Kidney (tissue), 13 donors: ENCODE measurements at regions not wholly inside any gene's neighbourhood (a gene's known extent, or its start where the extent isn't known, plus 50 kb on each side); places are given as distances from the start of the nearest gene placed in this dataset.
A peak's percentile ranks its signal among the peaks of the same experiment; 100 is the strongest.

Source experiments
- DNase-seq, 5 donors: peaks; one replicate each; pipeline ENCODE4 v3.0.0-alpha.2; 2013 to 2020
- FAIRE-seq: peaks from 2 replicates; lab custom pipeline; 2012; peaks lifted over from hg19 to GRCh38; lab: Jason Lieb, UNC
- H3K27ac ChIP-seq, 2 donors: one replicate each; pipeline ENCODE4 v1.7.0; 2013; ENCODE audit warnings: low read depth in 2 of 2, low read length in 2 of 2, inconsistent platforms in 1 of 2
- H3K27me3 ChIP-seq: one replicate; pipeline ENCODE4 v1.7.1; 2013; ENCODE audit warnings: low read length, inconsistent platforms; ENCODE audit not compliant: control insufficient read depth, insufficient read depth
- H3K36me3 ChIP-seq, 3 donors: one replicate each; pipeline versions ENCODE4 v1.7.0 to v1.7.1; 2013; ENCODE audit warnings: low read length in 3 of 3, control low read depth in 1 of 3, inconsistent platforms in 1 of 3; ENCODE audit not compliant: insufficient read depth in 3 of 3, control insufficient read depth in 2 of 3
- H3K4me1 ChIP-seq, 3 donors: one replicate each; pipeline versions ENCODE4 v1.7.0 to v1.7.1; 2013; ENCODE audit warnings: low read length in 3 of 3, inconsistent platforms in 1 of 3, low read depth in 1 of 3; ENCODE audit not compliant: control insufficient read depth in 2 of 3, insufficient read depth in 2 of 3
- H3K4me3 ChIP-seq, 3 donors: one replicate each; pipeline versions ENCODE4 v1.7.0 to v1.8.1; 2013; ENCODE audit warnings: low read length in 3 of 3, control low read depth in 1 of 3, inconsistent platforms in 1 of 3
- H3K9ac ChIP-seq, 3 donors: one replicate each; pipeline versions ENCODE4 v1.7.0 to v1.7.1; 2013; ENCODE audit warnings: low read length in 3 of 3, control low read depth in 1 of 3, inconsistent platforms in 1 of 3
- H3K9me3 ChIP-seq, 3 donors: one replicate each; pipeline versions ENCODE4 v1.7.0 to v1.7.1; 2013; ENCODE audit warnings: low read length in 3 of 3, control low read depth in 1 of 3, inconsistent platforms in 1 of 3; ENCODE audit not compliant: control insufficient read depth in 2 of 3, insufficient read depth in 1 of 3
- CTCF ChIP-seq: IDR thresholded peaks from 3 replicates; pipeline ENCODE4 v1.5.1; 2012; ENCODE audit warnings: mild to moderate bottlenecking, moderate library complexity, borderline replicate concordance; ENCODE audit not compliant: insufficient read depth; ENCODE audit errors: extremely low read depth
- intact Hi-C: fragments of 100-400 bp; cut with DNase I; formaldehyde crosslinking; loops from one replicate; pipeline ENCODE4 v1.11.1; 2022
- donor health status: control.
- donor health status: control.
- donor health status: control.
- donor health status: control.
- donor health status: control.
- donor health status: DM: yes; HTN: yes; CAD: no.
- donor health status: Normal renal cell carcinoma (clear cell type).

GRCh38 chr4:11727903-11728564, 299.3 kb upstream of the HS3ST1 start:
- H3K4me3 ChIP-seq, result no peak overlapping the region
- no peaks in the 10 kb centered on the region for H3K4me1 ChIP-seq
- no peak for FAIRE-seq
- no peaks in the 10 kb centered on the region for H3K36me3 ChIP-seq
- TF ChIP-seq CTCF, result no peak
- H3K9ac ChIP-seq, result no peak overlapping the region
- intact Hi-C loops, result no loop called here
- H3K27me3 ChIP-seq, result no peaks in the 10 kb centered on the region
- DNase-seq, result no peak
- H3K27ac ChIP-seq, result no peak overlapping the region
- H3K9me3 ChIP-seq, result no peaks in the 10 kb centered on the region

- no peak overlapping the region for H3K4me3 ChIP-seq
- no peaks in the 10 kb centered on the region for H3K36me3 ChIP-seq
- no peaks in the 10 kb centered on the region for H3K4me1 ChIP-seq
- intact Hi-C loops, result no loop called here
- no peak for TF ChIP-seq CTCF
- H3K9ac ChIP-seq, result no peak overlapping the region
- H3K27me3 ChIP-seq, result no peaks in the 10 kb centered on the region
- FAIRE-seq (no peak), DNase-seq (no peak)
- no peaks in the 10 kb centered on the region for H3K9me3 ChIP-seq
- no peak overlapping the region for H3K27ac ChIP-seq
These were observed 296.0 kb upstream of the HS3ST1 start for GRCh38 chr4:11724731-11725130.

- intact Hi-C loops, result no loop called here
- FAIRE-seq, result no peak
- H3K9ac ChIP-seq, result no peak overlapping the region
- H3K36me3 ChIP-seq, result no peaks in the 10 kb centered on the region
- no peaks in the 10 kb centered on the region for H3K4me1 ChIP-seq
- no peak for DNase-seq
- no peak for TF ChIP-seq CTCF
- H3K9me3 ChIP-seq, result no peaks in the 10 kb centered on the region
- no peaks in the 10 kb centered on the region for H3K27me3 ChIP-seq
- H3K4me3 ChIP-seq, result no peak overlapping the region
- no peak overlapping the region for H3K27ac ChIP-seq
These were observed 293.5 kb upstream of the HS3ST1 start for GRCh38 chr4:11722223-11722622.

- FAIRE-seq (peak; percentile 87), DNase-seq (peak in 2 of 5 donors; percentile 17 to 50)
- Histone ChIP-seq H3K36me3 (no peaks in the 10 kb centered on the region), H3K4me3 (peak overlapping the region in 1 of 3 donors; percentile 16), H3K9ac (no peak overlapping the region), H3K27ac (no peak overlapping the region), H3K27me3 (no peaks in the 10 kb centered on the region), H3K4me1 (no peaks in the 10 kb centered on the region), H3K9me3 (no peaks in the 10 kb centered on the region)
- peak; percentile 76 for TF ChIP-seq CTCF
- intact Hi-C loops, result no loop called here
These were observed 291.6 kb upstream of the HS3ST1 start for GRCh38 chr4:11720292-11720691.
